CD1c-positive myeloid dendritic cell (primary cell): ENCODE measurements at regions not wholly inside any gene's neighbourhood (a gene's known extent, or its start where the extent isn't known, plus 50 kb on each side); places are given as distances from the start of the nearest gene placed in this dataset.
A peak's percentile ranks its signal among the peaks of the same experiment; 100 is the strongest.

Experiments
- DNase-seq: peaks from one replicate; pipeline ENCODE4 v3.0.0-alpha.2; 2016; ENCODE audit errors: extremely low spot score

DNA sequence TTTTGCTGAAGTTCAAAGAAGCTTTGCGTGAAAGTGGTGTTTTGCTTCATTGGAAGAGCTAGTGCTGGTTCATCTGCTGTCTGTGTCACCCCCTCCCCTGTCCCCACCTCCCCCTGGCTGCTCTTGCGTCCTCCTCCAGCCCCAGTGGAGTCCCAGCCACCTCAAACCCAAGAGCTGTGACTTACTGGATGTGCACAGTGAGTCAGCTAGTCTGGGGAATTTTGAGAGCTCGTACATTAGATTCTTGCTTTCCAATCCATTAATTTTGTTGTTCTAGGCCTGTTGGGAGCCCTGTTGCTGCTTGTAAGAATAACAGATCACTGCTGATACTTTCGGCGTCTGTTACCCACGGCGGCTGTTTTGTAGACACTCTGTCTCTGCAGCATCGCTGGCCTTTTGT lies 412.1 kb downstream of the TSN start:
- DNase-seq, result no peak

DNA sequence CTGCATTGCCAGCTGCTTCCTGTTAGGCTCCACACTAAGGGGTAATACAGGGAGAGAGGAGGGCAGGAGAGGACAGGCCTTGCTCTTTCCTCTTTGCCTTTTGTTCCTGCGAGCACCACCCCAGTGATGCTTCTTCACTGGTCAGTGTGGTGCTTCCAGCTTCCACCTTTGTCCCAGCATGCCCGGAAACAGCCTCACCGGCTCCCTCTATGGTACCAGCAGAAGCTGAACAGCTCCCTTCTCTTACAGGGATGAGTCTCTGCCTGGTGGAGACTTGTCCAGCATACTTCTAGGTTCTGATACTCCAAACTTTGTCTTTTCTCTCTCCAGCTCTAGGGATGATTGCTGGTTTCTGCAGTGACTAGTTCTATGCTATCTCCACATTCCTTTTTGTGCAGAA lies 413.3 kb downstream of the TSN start:
- no peak for DNase-seq

DNA sequence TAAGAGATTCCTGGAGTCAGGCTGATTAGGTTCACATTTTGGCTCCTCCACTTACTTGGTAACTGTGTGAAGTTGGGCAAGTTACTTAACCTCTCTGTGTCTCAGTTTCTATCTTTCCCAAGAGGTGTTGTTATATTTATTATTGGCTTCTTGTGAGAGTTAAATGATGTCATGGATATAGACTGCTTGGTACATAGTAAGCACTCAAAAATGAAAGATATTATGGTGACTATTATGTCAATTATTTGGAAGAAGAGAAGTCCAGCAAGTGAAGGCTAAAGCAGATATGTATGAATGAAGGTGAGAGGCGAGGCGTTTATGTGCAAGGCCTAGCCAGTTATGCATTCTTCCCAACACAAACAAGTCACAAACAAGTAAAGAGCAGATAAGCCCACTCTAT lies 417.4 kb downstream of the TSN start:
- no peak for DNase-seq

DNA sequence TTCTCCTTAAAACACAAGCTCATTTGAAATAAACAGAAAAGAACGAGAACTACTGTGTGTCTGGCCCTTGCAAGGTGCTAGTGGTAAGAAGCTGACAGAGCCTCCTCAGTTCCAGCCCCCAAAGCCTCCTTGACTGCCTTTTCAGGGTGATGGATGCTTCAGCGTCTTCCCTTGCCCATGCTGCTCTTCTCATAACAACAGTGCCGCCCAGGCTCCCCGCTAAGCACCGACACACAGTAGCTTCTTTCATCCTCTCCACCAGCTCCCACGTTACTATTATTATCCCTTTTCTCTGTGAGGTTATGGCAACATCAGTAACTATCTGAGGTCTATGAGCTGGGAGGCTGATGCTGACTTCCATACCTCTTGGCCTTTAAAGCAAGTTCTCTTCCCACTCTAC lies 418.6 kb downstream of the TSN start:
- DNase-seq, result no peak

DNA sequence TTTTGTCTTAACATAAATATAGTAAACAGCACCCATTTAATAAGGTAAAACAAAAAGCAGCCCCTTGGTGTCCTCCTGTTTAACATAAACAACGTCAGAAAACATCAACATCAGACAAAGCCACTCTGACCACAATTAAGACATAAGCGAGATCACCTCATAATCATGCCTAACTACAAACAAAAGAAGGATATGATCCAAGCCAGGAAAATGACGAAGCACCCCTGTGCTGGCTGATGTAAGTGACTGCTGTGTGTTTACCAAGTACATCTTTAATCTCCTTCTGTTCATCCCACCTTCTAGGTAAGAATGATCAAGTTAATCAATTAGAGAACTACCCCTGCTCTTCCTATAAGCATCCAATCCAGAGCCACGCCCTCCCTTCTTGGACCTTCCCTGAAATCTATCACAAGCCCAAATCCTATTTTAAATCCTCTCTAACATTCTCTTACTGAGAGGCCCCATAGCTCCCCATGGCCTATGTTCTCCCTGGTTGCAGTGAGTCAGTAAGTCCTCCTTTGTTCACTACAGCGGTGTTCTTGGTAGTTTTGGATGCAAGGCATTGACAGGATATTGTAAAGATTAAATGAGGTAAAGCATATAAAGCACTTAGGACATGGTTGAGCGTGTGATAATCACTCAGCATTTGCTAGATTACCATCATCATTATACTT lies 424.2 kb downstream of the TSN start:
- DNase-seq, result no peak

DNA sequence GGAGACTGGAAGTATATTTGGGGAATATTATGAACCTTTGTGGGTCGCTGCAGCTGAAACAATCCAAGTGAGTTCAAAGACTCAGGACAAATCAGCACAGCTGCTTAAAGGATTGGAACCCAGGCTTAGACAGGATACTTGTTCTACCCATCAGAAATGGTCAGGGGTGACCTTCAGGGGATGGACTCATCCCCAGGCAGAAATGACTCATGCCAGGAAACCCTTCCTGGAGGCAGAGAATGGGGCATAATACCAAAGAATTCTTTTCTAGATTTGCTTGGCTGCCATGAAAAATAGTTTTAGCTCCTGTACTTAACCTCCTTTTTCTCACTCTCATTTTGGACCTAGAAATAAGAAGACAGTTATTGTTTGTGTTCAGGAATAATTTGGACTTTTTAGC lies 425.5 kb downstream of the TSN start:
- DNase-seq, result no peak

DNA sequence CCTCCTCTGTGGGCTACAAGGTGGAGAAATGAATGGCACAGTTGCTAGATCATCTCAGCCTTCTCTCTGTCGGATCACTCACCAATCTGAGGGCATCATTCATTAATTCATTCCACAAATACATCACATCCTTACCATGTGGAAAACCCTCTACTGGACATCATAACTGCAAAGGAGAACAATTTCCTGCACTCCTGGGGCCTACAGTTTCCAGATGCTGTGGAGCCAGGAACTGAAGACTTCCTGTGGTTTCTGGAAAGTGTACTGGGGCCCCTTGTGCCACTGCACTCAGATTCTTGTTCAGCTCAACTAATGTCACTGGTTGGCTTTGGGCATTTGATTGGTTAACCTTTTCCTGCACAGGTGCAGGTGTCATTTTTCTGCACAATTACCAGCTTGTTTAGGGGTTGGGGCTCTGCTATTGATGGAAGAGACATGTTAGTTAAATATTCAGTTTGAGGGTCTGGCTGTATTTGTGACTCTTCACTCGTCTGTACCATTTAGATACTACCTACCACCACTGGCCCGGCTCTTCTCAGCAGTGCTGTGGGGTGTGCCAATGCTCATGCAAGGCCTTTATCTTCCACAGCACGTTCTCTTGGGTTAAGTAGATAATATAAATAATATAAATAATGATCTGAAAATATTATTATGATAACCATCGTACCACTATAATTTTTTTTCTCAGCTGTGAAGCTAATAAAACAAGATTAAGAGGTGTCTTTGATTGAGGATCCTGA lies 427.3 kb downstream of the TSN start:
- DNase-seq, result no peak

DNA sequence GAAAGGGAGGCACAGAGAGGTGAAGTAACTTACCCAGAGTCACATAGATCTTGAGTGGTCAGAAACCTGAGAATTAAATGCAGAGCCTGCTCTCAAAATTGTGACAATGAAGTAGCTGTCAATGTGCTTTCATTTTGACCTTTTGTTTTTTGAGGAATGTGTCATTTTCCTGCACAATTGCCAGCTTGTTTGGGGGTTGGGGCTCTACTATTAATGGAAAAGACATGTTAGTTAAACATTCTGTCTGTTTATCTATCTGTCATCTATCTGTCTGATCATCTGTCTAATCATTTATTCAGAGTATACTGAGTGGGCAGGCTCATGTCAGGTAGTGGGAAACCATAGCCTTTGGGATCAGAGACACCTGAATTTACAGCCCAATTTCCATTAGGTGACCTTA lies 428.4 kb downstream of the TSN start:
- no peak for DNase-seq

DNA sequence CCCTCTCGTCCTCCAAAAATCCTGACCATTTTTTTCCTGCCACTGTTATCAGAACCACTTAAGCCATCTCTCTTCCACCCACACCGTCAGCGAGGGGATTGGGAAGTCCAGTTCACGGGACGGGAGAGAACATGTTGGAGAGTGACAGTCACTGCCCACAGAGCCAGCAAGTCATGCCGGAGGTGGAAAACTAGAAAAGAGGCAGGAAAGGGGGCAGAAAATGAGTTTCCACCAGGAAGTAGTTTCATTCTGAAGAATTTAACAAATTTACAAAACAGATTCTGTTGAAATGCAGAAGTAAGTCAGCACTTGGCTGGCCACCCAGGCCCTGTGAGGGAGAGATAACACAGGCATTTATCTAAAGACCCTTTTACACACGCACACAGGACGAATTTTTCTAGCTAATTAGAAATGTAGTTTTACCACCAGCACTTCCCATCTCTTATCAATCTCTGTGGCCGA lies 431.3 kb downstream of the TSN start:
- peak; percentile 17 for DNase-seq

DNA sequence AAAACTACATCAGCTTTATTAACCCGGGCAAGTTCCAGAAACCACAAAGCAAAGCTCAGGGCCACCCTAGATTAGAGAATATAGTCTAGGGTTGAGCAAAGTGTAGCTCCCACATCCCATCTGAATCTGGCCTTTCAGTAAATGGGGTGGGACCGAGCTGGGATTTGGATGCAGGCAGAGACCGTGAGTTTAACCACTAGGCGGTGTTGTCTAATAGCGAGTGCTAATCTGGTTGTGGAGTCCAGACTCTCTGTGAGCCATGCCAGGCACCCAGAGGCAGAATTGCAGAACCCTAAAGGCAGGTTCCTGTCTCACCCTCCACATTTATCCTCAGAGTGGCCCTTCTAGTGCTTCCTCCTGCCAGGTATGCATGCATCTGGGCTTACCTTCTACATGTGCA lies 435.9 kb downstream of the TSN start:
- DNase-seq, result no peak

DNA sequence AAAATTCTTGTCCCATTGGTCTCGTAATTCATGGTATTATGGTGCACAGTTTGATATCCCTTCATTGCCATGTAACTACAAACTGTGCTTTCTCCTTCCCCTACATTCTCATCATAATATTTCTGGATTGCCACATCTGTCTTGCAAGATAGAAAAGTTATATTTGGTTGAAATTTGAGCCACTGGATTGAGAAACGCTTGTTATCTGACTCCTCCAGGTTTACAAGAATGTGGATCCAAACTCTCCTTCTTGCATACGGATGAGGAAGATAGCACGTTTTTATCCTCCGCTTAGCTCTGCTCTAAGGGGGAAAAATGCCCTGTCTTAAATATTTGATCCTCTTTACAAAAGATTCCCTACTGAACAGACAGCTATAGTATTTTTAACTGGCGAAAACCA lies 438.2 kb downstream of the TSN start:
- DNase-seq, result no peak

DNA sequence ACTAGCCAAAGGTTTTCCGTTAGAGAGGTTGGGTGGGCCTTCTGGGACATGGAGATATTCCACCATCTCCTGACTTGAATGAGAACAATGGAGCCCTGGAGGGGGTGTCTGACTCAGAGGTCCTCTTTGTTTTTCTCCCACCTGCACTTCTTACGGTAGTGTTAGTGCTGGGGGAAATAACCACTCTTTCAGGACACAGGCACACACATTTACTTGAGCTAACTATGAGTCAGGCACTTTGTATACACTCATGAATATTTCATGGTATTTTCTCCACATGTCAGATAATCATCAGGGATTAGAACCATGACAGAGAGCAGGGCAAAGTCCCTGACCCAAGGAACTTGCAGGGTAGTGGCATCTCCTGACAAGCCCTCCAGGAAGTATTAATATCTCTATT lies 439.1 kb downstream of the TSN start:
- DNase-seq, result no peak

DNA sequence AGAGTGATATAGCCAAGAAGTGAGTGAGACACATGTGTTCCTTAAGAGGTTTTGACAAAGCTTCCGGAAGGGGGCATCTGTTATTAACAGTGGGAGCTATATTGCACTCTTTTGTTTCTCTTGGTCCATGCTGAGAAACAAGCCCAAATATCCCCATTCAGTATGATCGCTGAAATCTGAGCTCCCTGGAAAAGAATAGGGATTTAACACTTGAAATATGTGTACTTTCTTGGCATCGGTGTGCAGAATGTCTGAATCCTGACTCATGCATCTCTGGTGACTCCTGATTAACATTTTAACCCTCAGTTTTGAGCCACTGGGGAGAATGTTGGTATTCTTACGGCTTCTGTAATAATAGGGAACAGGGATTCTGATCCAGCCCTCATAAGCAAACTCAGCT lies 448.1 kb downstream of the TSN start:
- DNase-seq, result no peak

DNA sequence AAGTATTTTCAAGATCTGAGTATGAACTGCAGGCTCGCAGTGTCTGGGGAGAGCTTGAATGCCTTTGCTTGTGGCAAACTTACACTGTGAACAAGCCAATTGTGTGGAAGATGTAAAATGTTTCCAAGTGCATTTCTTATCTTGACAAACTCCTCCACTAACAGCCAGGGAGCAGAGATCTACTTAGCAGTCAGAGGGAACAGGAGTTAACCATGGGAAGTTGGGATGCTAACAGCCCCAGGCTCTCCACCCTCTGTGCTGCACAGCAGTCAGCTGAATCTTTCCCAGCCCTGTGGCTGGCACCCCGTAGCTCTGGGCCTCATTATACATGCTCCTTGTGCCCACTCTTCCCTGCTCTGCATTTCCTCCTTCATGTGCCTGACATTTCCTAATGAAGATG lies 450.2 kb downstream of the TSN start:
- no peak for DNase-seq

DNA sequence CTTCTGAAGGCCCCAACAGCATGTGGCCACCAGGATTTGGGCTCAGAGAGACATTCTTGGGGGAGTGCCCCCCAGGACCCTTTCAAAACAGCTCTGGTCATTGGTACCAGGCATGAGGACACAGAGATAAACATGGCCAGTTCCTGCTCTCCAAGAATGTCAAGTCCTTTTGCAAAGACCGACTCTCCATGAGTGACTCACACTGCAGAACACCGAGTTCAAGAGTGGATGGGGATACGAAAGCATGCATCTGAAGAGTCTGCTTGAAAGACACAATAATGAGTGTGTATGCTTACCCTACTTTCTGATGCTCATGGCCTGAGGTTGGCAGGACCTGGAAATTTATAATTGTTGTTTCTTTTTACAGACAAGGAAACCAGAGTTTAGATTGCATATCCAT lies 450.6 kb downstream of the TSN start:
- DNase-seq, result no peak

DNA sequence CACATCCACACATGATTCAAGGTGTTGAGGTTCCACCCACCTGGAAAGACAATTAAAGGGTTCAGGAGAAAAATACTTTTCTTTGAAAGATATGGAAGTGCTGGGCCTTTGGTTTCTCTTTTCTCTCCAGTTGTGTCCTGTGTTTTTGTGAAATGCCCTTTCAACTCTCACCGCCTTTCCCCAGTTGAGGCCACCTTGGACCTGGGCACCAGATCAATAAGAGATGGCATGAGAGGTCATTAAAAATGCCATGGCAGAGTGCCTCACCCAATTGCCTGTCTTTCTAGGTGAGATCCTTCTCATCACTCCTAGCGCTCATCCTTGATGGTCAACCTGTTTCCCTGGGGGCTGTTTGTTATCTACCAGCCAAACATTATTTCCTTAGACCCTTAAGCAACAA lies 453.9 kb downstream of the TSN start:
- DNase-seq, result no peak

DNA sequence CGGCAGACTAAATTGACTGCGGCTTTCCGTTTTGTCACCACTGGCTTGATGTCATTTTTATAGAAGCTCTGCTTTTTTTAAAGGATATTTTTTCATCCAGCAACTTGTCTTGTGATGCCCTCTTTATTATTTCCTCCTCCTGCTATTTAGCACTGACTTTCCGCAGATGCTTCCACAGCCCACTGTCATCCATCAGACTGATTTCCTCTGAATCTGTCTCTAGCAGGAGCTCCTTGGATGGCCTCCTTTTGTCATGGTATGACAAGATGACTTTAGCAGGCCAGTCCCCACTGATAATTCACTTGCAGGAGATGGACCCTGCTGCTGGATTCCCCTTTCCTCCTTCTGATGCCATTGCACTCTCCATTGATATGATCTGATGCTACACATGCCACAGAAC lies 454.6 kb downstream of the TSN start:
- DNase-seq, result no peak

DNA sequence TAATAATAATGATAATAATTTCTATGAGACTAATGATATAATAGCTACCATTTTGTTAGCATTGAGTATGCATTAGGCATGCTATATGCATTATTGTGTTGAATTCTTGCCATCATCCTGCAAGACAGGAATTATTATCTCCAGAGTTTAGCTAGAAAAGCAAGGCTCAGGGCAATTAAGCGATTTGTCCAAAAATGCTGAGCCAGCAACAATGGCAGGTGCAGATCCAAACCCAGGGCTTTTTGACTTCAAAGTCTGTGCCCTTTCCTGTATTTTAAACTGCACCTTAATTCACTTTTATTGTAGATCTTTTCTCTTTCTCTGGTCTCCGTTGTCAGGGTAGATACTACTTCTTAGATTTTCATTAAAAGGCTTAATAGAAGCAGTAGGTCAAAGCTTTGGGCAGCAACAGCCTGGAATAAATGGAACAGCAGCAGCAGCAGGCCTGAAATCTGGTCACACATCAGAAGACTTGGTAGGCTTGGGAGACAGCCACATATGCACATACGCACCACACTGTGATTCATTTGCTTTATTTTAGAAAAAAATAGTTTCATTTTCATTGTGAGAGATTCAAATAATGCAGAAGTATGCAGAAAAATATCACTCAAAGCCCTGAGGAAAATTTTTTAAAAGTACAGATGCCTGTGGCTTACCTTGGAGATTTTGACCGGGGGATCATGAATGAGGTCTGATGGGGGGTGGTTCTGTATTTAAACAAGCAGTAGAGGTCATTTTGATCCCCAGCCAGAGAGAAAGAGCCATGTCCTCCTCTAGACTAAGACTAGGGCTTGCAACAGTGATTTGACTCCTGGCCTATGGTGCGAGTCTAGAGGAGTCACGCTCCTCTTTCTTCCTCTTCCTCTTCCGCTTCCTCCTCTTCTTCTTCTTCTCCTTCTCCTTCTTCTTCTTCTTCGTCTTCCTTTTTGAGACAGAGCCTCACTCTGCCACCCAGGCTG lies 455.7 kb downstream of the TSN start:
- DNase-seq, result no peak

DNA sequence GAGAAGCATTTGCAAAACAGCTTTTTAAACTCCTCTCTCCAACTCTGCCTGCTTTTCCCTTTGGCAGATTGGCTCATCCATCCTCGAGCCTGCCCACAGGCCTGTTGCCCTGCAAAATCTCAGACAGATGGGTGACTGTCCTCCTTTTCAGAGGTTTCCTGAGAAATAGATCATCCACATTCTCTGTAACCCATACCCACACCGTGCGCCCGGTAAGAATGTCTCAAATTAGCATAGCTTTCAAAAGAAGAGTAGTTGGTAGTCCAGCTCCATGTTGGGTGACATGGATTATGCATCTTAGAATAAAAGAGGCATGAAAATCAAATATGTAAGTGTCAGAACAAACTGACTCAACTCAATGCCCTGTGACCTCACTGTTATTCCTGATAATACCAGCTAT lies 457.9 kb downstream of the TSN start:
- DNase-seq, result no peak

DNA sequence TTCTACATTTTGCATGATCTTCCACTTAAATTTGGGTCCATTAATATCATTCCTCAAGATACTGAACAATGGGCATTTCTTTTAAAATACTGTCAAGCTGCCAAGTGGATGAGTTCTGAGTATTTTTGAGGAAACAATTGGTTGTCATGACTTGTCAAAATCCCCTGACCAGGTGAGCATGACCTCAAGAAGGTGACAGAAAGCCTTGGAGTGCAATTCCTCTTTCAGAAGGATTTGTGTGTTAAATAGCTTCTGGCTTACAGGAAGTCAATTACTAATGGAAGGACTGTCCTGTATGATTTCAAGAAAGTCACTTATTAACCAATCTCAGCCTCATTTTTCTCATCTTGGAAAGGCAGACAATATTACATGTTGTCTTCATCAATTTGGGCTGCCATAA lies 460.6 kb downstream of the TSN start:
- DNase-seq, result no peak

DNA sequence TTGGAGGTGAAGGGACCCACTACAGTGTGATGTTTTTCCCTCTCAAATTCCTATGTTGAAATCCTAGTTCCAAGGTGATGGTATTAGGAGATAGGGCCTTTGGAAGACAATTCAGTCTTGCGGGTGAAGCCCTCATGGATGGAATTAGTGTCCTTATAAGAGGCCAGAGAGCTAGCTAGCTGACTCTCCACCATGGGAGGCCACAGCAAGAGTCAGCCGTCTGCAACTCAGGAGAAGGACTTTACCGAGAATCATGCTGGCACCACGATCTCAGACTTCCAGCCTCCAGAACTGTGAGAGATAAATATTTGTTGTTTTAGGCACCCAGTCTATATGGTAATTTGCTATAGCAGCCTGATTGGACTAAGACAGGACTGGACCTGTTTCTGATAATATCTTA lies 461.4 kb downstream of the TSN start:
- no peak for DNase-seq

DNA sequence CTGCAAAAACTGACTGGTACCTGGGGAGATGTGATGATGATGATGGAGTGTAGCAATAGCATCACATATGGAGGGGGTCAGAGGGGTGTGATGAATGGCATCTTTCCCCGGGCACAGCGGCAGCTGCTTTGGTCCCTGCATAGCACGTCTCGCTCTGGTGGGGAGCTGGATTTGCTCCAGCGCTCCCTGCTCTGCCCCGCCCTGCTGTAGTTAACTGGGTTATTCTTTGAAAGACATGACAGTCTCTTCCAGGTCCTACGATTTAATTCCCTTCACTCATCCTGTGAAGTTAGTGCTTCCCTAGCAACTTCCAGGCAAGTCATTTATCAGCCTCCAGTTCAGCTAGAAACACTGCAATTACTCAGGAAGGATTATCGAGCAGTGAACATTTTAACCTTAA lies 463.1 kb downstream of the TSN start:
- DNase-seq, result no peak

DNA sequence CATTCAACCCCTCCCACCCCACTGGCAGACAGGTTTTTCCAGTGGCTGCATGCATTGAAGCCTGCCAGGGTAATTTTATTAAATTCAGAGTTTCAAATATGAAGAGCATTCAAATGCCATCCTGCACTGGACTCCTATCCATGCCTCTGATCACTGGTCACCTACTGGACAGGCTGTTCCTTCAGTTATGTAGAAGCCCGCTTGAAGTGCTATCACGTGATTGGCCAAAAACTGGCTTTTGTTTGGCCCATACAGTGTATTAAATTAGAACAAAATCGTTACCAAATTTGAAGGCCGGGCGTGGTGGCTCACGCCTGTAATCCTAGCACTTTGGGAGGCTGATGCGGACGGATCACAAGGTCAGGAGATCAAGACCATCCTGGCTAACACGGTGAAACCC lies 464.1 kb downstream of the TSN start:
- DNase-seq, result no peak
